ENCODE measurements at regions not wholly inside any gene's neighbourhood (a gene's known extent, or its start where the extent isn't known, plus 50 kb on each side); places are given as distances from the start of the nearest gene placed in this dataset.
"Not testable (repeated sequence)": the region's sequence is repeated elsewhere in the genome, so short reads cannot be mapped to it uniquely, and the experiment has no call there.

GRCh38 chr20:30814312-30814639, 443.2 kb upstream of the DEFB115 start:
- not testable (repeated sequence) for TF ChIP-seq POLR2A (IDR thresholded peaks at IDR 0.05; ENCODE audit: low read length); GATA1 (IDR thresholded peaks at IDR 0.05; ENCODE audit: low read depth, low read length)

Measured in erythroblast (primary cell).